OCI-LY7 (cell line): ENCODE measurements at regions not wholly inside any gene's neighbourhood (a gene's known extent, or its start where the extent isn't known, plus 50 kb on each side); places are given as distances from the start of the nearest gene placed in this dataset.

Experiments
- CTCF ChIP-seq: fragments of 200-600 bp; sonication (generic); conservative IDR thresholded peaks from 2 replicates; pipeline ENCODE4 v1.5.1; 2014; ENCODE audit warnings: mild to moderate bottlenecking, antibody characterized with exemption, low read length, moderate library complexity, mixed read lengths
- EZH2phosphoT487 ChIP-seq: fragments of 200-600 bp; sonication (generic); IDR thresholded peaks from 2 replicates; pipeline ENCODE4 v1.6.1; 2018; ENCODE audit warnings: low read depth, borderline replicate concordance, mild to moderate bottlenecking, mixed run types, antibody characterized with exemption, low read length, moderate library complexity, mixed read lengths

- no peak for TF ChIP-seq CTCF
- no peak for TF ChIP-seq EZH2phosphoT487
Observed at GRCh38 chr14:56945291-56945690, 135.0 kb upstream of the OTX2 start.
